Eye (tissue), 1 donor: ENCODE measurements at regions not wholly inside any gene's neighbourhood (a gene's known extent, or its start where the extent isn't known, plus 50 kb on each side); places are given as distances from the start of the nearest gene placed in this dataset.
A peak's percentile ranks its signal among the peaks of the same experiment; 100 is the strongest.

Experiments
- DNase-seq: peaks from one replicate; pipeline ENCODE4 v3.0.0-alpha.2; 2015

DNA sequence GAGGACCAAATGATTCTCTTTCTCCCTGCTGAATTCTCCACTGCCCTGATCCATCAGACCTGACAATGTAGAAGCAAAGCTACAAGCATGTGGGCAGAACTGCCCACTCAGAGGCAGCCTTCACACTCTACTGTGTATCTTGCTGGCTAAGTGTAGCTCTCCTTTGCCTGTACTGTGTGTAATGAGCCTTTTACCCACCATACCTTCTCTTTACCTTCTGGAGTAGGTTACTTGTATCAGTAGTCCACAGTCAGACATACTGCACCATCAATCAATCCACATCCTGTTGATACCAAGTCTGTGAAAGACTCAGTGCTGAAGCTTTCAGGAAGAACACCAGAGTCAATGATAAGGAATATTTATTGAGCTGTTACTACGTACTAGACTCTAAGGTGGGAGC is 440.7 kb upstream of the ARHGEF26 start:
- no peak for DNase-seq

GRCh38 chr3:153681057-153681456 is 440.1 kb upstream of the ARHGEF26 start:
- DNase-seq = no peak

DNA sequence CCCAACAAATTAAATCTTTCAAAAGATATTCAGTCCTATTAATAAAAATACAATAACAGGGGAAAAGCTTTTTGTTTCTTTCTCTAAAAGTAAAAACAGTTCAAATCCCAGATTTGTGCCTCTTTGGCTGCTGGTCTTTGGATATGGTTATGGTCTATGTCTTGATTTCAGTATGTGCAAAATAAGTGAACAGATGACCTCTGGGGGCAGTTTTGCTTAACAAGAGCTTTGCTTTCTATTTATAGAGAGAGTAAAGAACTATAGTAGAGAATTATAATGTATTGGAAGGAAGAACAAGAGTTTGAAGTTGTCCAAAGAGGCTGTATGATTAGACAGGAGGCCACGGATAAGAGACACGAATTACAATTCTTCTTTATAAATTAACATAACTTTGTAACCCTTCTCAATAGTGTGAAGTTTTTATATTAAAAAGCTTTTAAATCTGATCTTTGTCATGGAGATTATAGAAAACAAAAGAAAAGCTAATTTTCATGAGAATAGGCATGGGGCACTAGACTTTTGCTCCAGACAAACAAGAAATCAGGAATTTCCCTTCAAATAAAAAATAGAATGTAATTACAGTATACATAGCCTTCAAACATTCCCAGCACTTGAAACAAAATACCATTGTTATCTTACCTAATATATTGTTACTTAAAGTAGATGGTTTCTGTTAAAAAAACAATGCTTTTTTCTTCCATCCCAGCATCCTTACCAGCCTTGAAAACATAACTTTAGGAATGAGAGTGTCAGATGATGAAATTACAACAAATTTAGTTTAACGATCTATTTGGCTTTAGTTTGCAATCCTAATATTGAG is 432.7 kb upstream of the ARHGEF26 start:
- DNase-seq = no peak

- no peak for DNase-seq
Observed at GRCh38 chr3:153693207-153693606, 428.0 kb upstream of the ARHGEF26 start.

GRCh38 chr3:153702106-153702505 is 419.1 kb upstream of the ARHGEF26 start:
- DNase-seq = no peak

DNA sequence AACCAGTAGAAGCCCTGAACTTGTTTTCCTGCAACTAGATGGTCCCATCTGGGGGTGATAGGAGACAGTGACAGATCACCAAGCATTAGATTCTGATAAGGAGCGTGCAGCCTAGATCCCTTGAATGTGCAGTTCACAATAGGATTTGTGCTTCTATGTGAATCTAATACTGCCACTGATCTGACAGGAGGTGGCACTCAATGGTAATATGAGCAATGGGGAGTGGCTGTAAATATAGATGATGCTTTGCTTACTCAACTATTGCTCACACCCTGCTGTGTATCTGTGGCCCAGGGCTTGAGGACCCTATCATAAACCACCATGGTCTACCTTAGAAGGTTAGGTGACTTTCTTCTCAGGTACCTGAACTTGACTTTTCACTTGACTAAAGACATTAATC is 417.1 kb upstream of the ARHGEF26 start:
- DNase-seq = no peak

DNA sequence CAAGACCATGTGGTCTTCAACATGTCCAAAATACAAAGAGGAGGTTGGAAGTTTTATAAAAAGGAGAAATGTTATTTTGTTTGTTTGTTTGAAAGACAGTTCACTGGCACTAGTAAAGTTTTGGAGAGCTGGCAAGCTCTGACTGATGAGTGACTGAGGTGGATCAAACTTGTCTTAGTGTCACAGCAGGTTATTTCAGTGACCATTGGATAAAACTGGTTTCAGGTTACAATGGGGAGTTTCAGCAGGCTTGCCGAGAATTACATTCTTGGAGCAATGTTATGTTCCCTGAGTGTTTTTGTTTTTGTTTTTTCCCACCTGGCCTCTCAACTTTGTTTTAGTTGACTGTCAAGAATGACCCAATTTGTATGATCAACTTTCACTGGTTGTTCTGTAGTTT is 414.5 kb upstream of the ARHGEF26 start:
- DNase-seq = no peak

DNA sequence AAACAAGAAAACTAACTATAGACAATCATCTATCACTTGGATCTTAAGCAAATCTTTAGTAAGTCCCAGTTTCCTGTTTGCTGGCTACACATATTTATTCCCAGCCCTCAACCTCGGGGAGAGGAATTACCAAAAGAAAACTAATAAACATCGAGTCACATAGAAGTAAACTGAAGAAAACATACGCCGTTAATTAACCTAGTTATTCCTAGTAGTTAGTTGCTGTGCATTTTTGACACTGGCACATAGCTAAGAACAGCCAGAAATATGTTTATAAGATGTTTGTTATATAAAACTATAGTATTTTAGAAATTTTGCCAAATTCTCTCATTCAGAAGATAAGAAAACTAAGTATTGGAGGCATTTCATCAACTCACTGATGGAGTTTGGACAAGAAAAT is 407.2 kb upstream of the ARHGEF26 start:
- DNase-seq = no peak

DNA sequence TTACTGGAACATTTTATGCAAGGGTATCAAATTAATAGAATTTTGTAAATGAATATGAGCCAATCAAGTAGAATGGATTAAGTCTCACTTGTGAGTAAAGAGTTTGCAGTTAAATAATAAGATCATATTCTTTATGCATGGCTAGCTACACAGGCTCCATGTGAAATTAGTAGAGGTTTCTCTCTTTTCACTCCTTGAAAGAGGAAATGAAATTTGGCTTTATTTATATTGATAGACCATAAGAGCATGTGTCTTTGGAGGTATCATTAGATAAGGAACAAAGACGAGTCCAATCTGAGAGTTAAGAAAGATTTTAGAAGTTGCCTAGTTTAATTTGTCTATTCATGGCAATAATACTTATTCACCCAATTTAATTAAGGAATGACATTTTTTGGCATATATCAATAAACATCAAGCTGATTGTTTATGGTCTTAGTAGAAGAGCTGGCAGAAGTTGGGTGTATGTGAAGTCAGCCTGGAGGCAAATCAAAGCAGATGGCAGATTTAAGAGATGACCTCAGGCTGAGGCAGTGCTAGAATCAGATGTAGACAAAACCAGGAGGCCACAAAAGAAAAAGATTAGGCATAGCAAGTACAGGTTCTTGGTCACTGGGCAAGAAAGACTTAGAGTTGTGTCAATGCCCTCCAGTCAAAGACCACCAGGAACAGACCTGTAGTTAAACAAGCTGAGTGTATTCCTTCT is 406.5 kb upstream of the ARHGEF26 start:
- DNase-seq = no peak

- no peak for DNase-seq
Observed at GRCh38 chr3:153722157-153722556, 399.0 kb upstream of the ARHGEF26 start.

DNA sequence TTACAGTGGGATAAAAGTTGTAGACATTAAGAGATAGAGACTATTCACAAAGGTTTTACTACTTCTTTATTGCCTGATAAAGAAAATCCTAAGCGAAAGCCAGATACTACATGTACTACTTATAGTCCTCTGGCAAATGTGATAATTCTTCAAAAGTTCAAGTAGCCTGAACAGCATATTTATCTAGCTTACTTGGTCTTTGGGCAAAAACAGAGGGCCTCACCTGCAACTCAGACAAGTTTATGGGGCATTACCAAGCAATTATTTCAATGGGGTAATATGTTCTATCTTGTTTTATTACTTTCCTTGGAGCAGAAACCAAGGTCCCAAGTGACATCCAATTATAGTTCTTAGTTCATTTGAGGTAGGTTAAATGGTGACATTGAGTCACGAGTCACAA is 390.1 kb upstream of the ARHGEF26 start:
- no peak for DNase-seq

- DNase-seq = no peak
Observed at GRCh38 chr3:153734777-153735551, 386.2 kb upstream of the ARHGEF26 start.

- DNase-seq = no peak
Observed at GRCh38 chr3:153740109-153740508, 381.1 kb upstream of the ARHGEF26 start.

GRCh38 chr3:153744889-153745288 is 376.3 kb upstream of the ARHGEF26 start:
- no peak for DNase-seq

DNA sequence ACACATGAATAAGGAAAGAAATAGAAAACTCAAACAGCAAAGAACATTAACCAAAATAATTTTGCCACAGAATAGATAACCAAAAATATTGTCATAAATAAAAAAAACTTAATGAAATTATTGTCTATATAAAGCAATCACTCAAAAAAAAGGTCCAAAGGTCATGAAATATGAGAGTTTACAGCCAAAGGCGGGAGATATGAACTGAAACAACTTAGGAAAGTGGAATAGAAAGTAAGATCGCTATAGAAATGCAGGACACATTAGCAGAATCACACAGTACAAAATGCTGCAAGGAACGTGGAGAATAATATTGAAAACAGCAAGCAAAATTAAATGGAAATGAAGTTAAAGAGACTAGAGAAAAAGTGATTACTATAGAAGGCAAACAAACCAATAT is 375.0 kb upstream of the ARHGEF26 start:
- no peak for DNase-seq

DNA sequence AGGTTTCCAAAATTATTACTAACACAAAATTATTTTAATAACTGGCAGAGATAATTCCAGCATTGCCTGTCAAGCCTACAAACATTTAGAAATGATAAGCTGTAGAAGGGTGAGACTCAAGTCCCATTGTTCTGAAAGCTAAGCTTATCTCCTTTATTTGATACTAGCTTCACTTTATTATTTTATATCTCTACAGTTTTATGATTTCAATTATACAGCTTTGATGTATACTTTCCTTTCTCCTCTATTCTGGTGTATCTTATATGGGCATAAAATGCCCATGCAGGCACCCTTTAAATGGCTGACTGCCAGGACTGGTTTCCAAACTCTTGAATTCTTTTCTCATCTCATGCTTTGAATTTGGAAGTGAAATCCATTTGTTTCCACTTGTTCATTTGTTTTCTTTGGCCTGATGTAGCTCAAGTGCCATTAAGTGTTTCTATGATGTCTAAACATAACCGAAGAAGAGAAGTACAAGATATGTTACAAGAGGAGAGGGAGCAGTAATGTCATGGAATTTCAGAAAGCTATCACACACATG is 372.1 kb upstream of the ARHGEF26 start:
- DNase-seq = peak; percentile 18

- DNase-seq = no peak
Observed at GRCh38 chr3:153752405-153753027, 368.7 kb upstream of the ARHGEF26 start.

- DNase-seq = no peak
Observed at GRCh38 chr3:153753035-153753434, 368.2 kb upstream of the ARHGEF26 start.

GRCh38 chr3:153756816-153757215 is 364.4 kb upstream of the ARHGEF26 start:
- no peak for DNase-seq

GRCh38 chr3:153757839-153758238 is 363.4 kb upstream of the ARHGEF26 start:
- no peak for DNase-seq

GRCh38 chr3:153760948-153761347 is 360.2 kb upstream of the ARHGEF26 start:
- DNase-seq = no peak

DNA sequence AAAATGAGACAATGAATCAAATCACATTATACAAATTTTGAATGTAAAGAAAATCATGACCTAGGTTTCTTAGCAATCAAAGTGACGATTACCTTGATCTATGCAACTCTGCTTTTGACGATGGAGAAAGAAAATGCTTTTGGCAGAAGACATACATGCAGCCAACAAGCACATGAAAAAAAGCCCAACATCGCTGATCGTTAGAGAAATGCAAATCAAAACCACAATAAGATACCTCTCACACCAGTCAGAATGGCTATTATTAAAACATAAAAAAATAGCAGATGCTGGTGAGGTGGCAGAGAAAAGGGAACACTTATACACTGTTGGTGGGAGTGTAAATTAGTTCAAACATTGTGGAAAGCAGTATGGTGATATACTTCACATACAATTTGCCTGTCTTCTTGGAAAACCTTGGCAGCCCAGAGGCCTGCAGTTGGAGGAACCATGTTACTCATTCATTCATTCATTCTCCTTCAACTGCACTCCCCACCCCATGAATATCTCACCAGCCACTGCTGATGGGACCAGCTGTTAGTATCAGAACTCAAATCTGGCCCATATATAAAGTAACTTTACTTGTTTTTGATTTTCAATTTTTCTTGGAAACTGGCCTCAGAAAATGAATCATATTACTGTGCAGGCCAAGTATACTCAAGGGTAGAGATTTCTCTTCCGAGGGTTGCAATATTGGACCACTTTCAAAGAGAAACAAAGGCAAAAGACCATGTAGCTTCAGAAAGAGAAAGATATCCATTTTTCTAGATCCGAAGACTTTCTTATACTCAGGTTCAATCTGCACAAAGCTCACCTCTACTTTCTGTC is 358.6 kb upstream of the ARHGEF26 start:
- no peak for DNase-seq
